OCI-LY7 (cell line): ENCODE measurements at regions not wholly inside any gene's neighbourhood (a gene's known extent, or its start where the extent isn't known, plus 50 kb on each side); places are given as distances from the start of the nearest gene placed in this dataset.

Experiments
- BruUV-seq: library from RNA; stranded (reverse); fragments of 400-500 nt; replicated peaks from 2 replicates; lab custom pipeline; 2021; lab: Mats Ljungman, UMichigan
- CTCF ChIA-PET: fragments of 300-600 bp; sonication (Branson Sonifier 250); formaldehyde crosslinking; loops from one replicate; lab custom pipeline; 2022; ENCODE audit warnings: antibody characterized with exemption; ENCODE audit not compliant: unreplicated experiment; lab: Charles Lee
- POLR2A ChIA-PET: fragments of 300-600 bp; sonication (Branson Sonifier 250); formaldehyde crosslinking; loops from one replicate; lab custom pipeline; 2022; ENCODE audit warnings: antibody characterized with exemption; lab: Charles Lee
- DNase-seq: peaks from one replicate; pipeline ENCODE4 v3.0.0-alpha.2; 2015; ENCODE audit warnings: low spot score
- H2AFZ ChIP-seq: fragments of 200-600 bp; sonication (generic), shearing (Covaris generic); 2 replicates; pipeline ENCODE4 v1.6.1; 2014; ENCODE audit warnings: mild to moderate bottlenecking, antibody characterized with exemption, low read length, moderate library complexity
- H3K27ac ChIP-seq: fragments of 200-600 bp; sonication (generic); 2 replicates; pipeline ENCODE4 v1.5.1; 2014; ENCODE audit warnings: mixed run types, low read depth, mild to moderate bottlenecking, moderate library complexity, low read length, inconsistent platforms; ENCODE audit not compliant: poor library complexity, severe bottlenecking
- H3K36me3 ChIP-seq: fragments of 200-600 bp; sonication (generic); 2 replicates; pipeline ENCODE4 v1.6.1; 2014; ENCODE audit warnings: mild to moderate bottlenecking, antibody characterized with exemption, low read length, moderate library complexity, mixed read lengths; ENCODE audit not compliant: insufficient read depth
- H3K4me1 ChIP-seq: fragments of 200-600 bp; sonication (generic); 2 replicates; pipeline ENCODE4 v1.5.1; 2014; ENCODE audit warnings: mild to moderate bottlenecking, low read length; ENCODE audit not compliant: insufficient read depth, poor library complexity, severe bottlenecking
- H3K4me2 ChIP-seq: fragments of 200-600 bp; sonication (generic); 2 replicates; pipeline ENCODE4 v1.6.1; 2014; ENCODE audit warnings: mild to moderate bottlenecking, low read length
- H3K4me3 ChIP-seq: fragments of 200-600 bp; sonication (generic); 2 replicates; pipeline ENCODE4 v1.5.1; 2014; ENCODE audit warnings: mild to moderate bottlenecking, low read depth, low read length; ENCODE audit not compliant: poor library complexity, severe bottlenecking
- H3K79me2 ChIP-seq: fragments of 200-600 bp; sonication (generic); 2 replicates; pipeline ENCODE4 v1.6.1; 2016; ENCODE audit warnings: low read depth, mild to moderate bottlenecking, low read length, moderate library complexity, mixed read lengths; ENCODE audit not compliant: insufficient read depth
- H3K9me2 ChIP-seq: fragments of 200-600 bp; sonication (generic); 2 replicates; pipeline ENCODE4 v1.6.1; 2016; ENCODE audit warnings: mild to moderate bottlenecking, low read length, mixed read lengths; ENCODE audit not compliant: insufficient read depth
- H3K9me3 ChIP-seq: fragments of 200-600 bp; sonication (generic); 2 replicates; pipeline ENCODE4 v1.6.1; 2014; ENCODE audit warnings: mild to moderate bottlenecking, mixed run types, low read length, mixed read lengths
- H4K20me1 ChIP-seq: fragments of 200-600 bp; sonication (generic); 2 replicates; pipeline ENCODE4 v1.6.1; 2014; ENCODE audit warnings: mild to moderate bottlenecking, antibody characterized with exemption, low read length, moderate library complexity, mixed read lengths; ENCODE audit not compliant: insufficient read depth
- CTCF ChIP-seq: fragments of 200-600 bp; sonication (generic); conservative IDR thresholded peaks from 2 replicates; pipeline ENCODE4 v1.5.1; 2014; ENCODE audit warnings: mild to moderate bottlenecking, antibody characterized with exemption, low read length, moderate library complexity, mixed read lengths
- EZH2phosphoT487 ChIP-seq: fragments of 200-600 bp; sonication (generic); IDR thresholded peaks from 2 replicates; pipeline ENCODE4 v1.6.1; 2018; ENCODE audit warnings: low read depth, borderline replicate concordance, mild to moderate bottlenecking, mixed run types, antibody characterized with exemption, low read length, moderate library complexity, mixed read lengths
- intact Hi-C: fragments of 100-400 bp; cut with micrococcal nuclease; formaldehyde crosslinking; loops from one replicate; pipeline ENCODE4 v1.10.0; 2022; ENCODE audit not compliant: unreplicated experiment

DNA sequence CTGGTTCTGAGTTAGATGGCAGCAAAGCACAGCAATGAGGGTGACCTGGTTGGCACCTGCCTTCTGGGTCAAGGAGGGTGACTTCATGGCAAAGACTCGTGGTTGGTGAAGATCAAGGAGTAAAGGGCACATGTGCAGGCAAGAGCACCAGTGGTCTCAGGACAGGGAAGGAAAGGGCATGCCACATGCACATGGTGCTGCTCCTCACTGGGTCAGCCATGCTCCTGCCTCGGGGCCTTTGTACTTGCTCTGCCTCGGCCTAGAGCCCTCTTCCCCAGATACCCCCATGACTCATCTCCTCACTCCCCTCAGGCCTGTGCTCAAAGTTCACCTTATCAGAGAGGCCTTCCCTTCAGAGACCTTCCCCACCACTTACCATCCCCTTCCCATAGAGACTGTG is 106.7 kb upstream of the KDM7A start:
- DNase-seq, result no peak
- POLR2A ChIA-PET, result no interaction called here
- Histone ChIP-seq H3K9me3 (no peaks in the 10 kb centered on the region), H3K4me3 (no peak overlapping the region), H3K4me2 (no peak overlapping the region), H3K79me2 (no peaks in the 10 kb centered on the region), H3K4me1 (no peaks in the 10 kb centered on the region), H3K27ac (no peak overlapping the region), H3K9me2 (no peaks in the 10 kb centered on the region), H4K20me1 (no peaks in the 10 kb centered on the region), H3K36me3 (no peaks in the 10 kb centered on the region), H2AFZ (no peak overlapping the region)
- intact Hi-C loops, result no loop called here
- CTCF ChIA-PET, result no interaction called here
- TF ChIP-seq EZH2phosphoT487 (no peak), CTCF (no peak)
- BruUV-seq, result no TSS peak

GRCh38 chr7:140281960-140282359 is 105.2 kb upstream of the KDM7A start:
- no peak for TF ChIP-seq EZH2phosphoT487
- no peak for TF ChIP-seq CTCF
- ChIA-PET CTCF (no interaction called here), POLR2A (interaction anchor here (0.6 kb wide), 1 partner anchor 9 kb away, joined by 3 read pairs; no protein-coding TSS in a partner anchor)
- intact Hi-C loops, result no loop called here
- no peak for DNase-seq
- H3K79me2 ChIP-seq, result no peaks in the 10 kb centered on the region
- no peak overlapping the region for H3K4me3 ChIP-seq
- H3K9me2 ChIP-seq, result no peaks in the 10 kb centered on the region
- no peak overlapping the region for H2AFZ ChIP-seq
- no peaks in the 10 kb centered on the region for H3K9me3 ChIP-seq
- H3K4me1 ChIP-seq, result no peaks in the 10 kb centered on the region
- no peak overlapping the region for H3K4me2 ChIP-seq
- H3K36me3 ChIP-seq, result no peaks in the 10 kb centered on the region
- H4K20me1 ChIP-seq, result no peaks in the 10 kb centered on the region
- BruUV-seq, result no TSS peak
- no peak overlapping the region for H3K27ac ChIP-seq

- Histone ChIP-seq H3K4me3 (no peak overlapping the region), H4K20me1 (no peaks in the 10 kb centered on the region), H3K4me2 (no peak overlapping the region), H3K9me3 (no peaks in the 10 kb centered on the region), H3K4me1 (no peaks in the 10 kb centered on the region), H3K36me3 (no peaks in the 10 kb centered on the region), H3K9me2 (no peaks in the 10 kb centered on the region), H3K27ac (no peak overlapping the region), H2AFZ (no peak overlapping the region), H3K79me2 (no peaks in the 10 kb centered on the region)
- intact Hi-C loops, result no loop called here
- no peak for TF ChIP-seq CTCF
- CTCF ChIA-PET, result no interaction called here
- POLR2A ChIA-PET, result no interaction called here
- no peak for DNase-seq
- BruUV-seq, result no TSS peak
These were observed 104.5 kb upstream of the KDM7A start for GRCh38 chr7:140281255-140281654.
